Breast epithelium (tissue), 3 donors: ENCODE measurements at regions not wholly inside any gene's neighbourhood (a gene's known extent, or its start where the extent isn't known, plus 50 kb on each side); places are given as distances from the start of the nearest gene placed in this dataset.

ENCODE experiments used
- CTCF ChIP-seq, 3 donors: fragments of 450-650 bp; IDR thresholded peaks; one replicate each; pipeline ENCODE4 v1.5.1; 2016 to 2017; ENCODE audit warnings: antibody characterized with exemption in 3 of 3, mild to moderate bottlenecking in 3 of 3, moderate library complexity in 3 of 3
- POLR2A ChIP-seq: fragments of 450-650 bp; IDR thresholded peaks from one replicate; pipeline ENCODE4 v1.6.1; 2016; ENCODE audit warnings: antibody characterized with exemption, mild to moderate bottlenecking, moderate library complexity
- POLR2AphosphoS5 ChIP-seq, 3 donors: sonication (generic); formaldehyde crosslinking; IDR thresholded peaks; one replicate each; pipeline ENCODE4 v1.6.1; 2017; ENCODE audit warnings: antibody characterized with exemption in 3 of 3

GRCh38 chr10:33947544-33947943, 613.1 kb upstream of the NRP1 start:
- TF ChIP-seq POLR2AphosphoS5 (IDR thresholded peaks at IDR 0.05) (no peak), CTCF (IDR thresholded peaks at IDR 0.05) (no peak), POLR2A (no peak)
